HG03175 (cell line): ENCODE measurements at regions not wholly inside any gene's neighbourhood (a gene's known extent, or its start where the extent isn't known, plus 50 kb on each side); places are given as distances from the start of the nearest gene placed in this dataset.

ENCODE experiments used
- ATAC-seq: cut with Tn5 transposase; IDR thresholded peaks from one replicate; pipeline ENCODE4 v1.9.1; 2021; ENCODE audit warnings: mild to moderate bottlenecking, moderate library complexity; ENCODE audit not compliant: unreplicated experiment

DNA sequence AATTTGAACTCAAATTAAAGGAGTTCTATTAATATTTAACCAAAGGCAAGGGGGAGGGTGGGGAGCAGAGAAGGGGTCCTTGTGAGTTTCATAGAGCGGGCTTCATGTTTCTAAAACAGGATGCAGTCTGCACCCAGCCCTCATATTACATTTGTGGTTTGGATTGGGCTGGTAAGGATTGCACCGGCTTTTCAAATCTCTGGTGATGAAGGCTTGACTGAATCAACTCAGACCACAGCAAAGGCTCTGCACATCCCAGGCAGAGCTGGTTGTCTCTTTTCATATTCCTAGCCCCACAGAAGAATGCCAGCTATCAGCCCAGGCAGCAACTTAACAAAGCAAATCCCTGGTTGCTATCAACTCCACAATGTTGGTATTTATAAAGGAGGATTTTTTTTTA is 1221.4 kb downstream of the VRK1 start:
- no peak for ATAC-seq

- no peak for ATAC-seq
Measured at GRCh38 chr14:98022541-98023520, 1225.6 kb downstream of the VRK1 start.

DNA sequence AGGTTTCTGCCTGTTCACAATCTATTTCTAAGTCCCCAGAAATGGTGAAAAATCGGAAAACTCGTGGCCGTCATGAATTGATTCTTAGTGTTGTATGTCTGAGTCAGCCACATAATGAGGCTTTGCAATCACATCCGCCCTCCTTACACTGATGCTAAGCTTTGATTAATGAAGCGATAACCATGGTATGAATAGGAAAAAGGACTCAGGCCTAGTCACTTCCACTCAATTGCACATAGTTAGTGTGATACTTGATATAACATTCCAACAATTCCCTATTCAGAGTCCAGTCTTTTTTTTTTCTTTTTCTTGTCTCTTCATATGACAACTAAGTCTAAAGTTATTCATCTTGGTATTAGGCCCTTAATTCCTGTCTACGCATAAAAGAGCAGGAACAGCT is 1231.0 kb downstream of the VRK1 start:
- ATAC-seq, result no peak

DNA sequence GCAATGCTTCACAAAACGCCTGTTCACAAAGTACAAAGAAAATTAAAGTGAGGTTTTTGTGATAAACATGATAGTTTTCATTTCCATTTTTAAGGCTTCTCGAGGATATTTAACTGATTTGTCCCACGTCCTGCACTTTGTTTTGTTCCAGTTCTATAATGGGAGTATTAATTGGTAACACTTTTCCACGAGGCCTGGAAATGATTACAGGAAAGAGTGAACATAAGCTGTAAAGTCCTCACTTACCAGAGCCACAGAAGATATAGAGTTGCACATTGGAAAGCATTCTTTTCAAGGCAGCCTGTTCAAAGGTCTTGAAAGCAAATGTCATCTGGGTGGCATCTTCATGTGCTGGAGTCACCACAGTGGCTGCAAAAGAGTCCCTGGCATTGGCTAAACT is 1236.6 kb downstream of the BCL11B start:
- no peak for ATAC-seq

DNA sequence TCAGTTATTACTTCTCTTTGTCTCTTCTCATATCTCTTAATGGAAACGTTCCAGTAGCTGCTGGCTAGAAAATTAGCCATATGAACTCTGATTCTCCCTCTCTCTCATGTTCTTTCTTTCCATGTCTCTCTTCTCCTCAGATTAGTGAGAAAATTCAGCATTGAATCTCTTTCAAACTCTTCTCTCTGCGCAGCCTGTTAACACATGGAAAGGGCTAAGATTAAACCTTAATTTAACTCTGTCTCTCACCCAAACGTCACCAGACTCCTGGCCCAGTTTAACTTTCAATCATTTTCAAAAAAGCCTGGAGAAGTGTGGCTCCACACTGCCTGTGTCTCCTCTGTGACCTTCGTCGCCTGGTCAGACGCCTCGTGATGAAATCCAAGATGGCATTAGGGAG is 1234.2 kb downstream of the BCL11B start:
- ATAC-seq, result no peak

GRCh38 chr14:98056946-98057345 is 1215.1 kb downstream of the BCL11B start:
- ATAC-seq, result no peak

DNA sequence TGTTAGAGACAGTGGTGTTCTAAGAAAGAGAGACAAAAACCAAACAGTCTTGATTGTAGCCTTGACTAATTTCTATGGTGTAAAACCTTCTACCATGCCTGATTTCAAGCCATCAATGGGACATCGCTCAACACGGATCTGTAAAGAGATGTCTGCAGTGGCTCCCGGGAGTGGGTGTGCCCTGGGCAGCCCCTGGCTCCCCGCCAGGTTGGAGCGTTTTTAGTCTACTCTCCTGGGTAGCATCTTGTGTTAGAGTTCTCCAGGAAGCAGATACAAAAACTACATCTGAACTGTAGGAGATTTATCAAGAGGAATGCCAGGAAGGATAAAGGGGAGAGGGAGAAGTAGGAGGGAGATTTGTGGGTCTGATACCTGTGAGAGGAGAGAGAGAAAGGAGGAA is 1212.9 kb downstream of the BCL11B start:
- no peak for ATAC-seq

DNA sequence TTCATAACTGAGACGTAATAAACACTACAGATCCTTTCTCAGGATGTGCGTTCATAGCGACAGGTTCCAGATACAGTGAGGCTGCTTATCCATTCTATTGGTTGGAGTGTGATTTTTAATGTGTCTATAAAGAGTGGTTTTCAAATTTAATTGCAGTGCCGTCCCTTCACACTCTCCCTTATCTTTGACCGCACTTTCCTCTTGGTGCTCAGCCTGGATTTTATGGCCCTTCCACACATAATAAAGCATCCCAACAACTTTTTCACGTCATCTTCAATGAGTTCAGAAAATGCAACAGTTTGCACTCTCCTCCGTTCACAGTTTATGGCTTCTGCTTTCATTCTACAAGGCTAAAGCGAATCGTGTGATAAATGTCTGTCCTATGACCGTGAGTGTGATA is 1209.9 kb downstream of the BCL11B start:
- no peak for ATAC-seq

DNA sequence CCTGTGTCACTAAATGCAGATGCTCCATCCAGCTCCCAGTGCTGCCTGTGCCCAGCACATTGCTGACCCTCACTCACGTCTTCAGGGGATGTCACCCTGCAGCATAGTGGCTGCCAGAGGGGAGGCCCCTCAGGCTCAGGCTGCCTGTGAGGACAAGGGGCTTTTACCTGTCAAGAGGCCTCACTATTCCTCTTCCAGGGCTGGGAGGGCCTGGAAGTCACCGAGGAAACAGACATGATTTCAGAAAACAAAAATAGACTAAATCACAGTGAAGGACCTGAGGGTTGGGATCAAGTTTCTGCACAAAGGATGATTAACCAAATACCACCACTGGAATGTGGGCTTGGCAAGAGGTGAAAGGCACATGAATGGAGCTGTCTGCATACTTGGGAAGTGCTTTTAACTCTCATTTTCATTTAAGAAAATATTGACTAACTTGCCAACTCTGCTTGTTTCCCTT is 1202.3 kb downstream of the BCL11B start:
- ATAC-seq, result no peak

DNA sequence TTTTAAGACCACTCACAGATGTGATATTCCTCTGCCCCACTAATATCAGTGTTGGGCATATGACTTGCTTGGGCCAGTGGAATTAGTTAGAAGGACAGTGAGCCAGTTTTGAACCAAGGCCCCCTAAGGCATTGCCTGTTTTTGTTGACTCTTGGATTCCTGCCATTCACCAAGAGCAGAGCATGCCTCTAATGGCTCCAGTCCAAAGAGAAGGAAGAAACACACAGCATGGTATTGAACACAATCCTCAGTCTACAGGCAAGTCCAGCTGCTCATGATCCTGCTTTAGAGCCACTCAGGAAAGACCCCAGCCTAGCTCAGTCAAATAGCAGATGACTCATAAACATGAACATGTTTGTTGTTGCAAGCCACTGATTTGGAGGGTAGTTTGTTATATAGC is 1201.5 kb downstream of the BCL11B start:
- no peak for ATAC-seq

- no peak for ATAC-seq
Measured at GRCh38 chr14:98074111-98074510, 1197.9 kb downstream of the BCL11B start.

- ATAC-seq, result no peak
Measured at GRCh38 chr14:98077176-98077575, 1194.8 kb downstream of the BCL11B start.

DNA sequence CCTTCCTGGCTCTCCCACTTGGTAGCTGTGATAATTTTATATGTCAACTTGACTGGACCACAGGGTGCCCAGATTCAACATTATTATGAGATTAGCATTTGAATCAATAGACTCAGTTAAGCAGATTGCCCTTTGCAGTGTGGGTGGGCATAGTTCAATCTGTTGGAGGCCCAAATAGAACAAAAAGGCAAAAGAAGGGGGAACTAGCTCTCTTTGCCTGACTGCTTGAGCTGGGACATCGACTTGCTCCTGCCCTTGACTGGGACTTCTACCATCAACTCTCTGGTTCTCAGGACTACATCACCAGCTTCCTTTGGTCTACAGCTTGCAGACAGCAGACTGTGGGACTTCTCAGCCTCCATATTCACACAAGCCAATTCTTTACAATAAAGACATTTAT is 1189.2 kb downstream of the BCL11B start:
- ATAC-seq, result no peak

GRCh38 chr14:98085751-98086150 is 1186.2 kb downstream of the BCL11B start:
- no peak for ATAC-seq

- no peak for ATAC-seq
Measured at GRCh38 chr14:98093111-98093510, 1178.9 kb downstream of the BCL11B start.

DNA sequence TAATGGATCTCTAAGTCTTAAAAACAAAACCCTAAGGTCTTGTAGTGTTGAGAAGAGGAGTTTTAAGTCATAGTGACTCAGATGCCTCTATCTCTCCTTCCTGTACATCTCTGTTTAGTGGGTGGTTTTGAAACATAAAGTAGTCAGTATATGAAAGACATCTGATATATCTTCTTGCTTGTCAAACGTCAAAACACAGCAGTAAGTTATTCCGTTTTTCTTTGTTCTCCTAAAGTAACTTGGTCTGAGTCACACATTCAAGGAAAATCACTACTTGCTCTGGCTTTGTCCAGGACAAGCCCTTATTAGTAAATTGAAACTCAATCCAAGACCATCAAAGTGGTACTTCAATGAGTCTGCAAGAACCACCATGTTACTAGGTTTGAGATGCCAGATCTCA is 1172.5 kb downstream of the BCL11B start:
- no peak for ATAC-seq

DNA sequence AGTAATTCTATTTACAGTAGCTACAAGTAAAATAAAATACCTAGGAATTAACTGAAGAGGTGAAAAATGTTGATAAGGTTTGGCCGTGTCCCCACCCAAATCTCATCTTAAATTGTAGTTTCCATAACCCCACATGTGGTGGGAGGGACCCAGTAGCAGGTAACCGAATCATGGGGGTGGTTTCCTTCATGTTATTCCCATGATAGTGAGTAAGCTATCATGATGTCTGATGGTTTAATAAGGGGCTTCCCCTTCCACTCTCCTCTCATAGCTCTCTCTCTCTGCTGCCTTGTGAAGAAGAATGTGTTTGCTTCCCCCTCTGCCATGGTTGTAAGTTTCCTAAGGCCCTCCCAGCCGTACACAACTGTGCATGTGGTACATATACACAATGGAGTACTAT is 1170.7 kb downstream of the BCL11B start:
- no peak for ATAC-seq

DNA sequence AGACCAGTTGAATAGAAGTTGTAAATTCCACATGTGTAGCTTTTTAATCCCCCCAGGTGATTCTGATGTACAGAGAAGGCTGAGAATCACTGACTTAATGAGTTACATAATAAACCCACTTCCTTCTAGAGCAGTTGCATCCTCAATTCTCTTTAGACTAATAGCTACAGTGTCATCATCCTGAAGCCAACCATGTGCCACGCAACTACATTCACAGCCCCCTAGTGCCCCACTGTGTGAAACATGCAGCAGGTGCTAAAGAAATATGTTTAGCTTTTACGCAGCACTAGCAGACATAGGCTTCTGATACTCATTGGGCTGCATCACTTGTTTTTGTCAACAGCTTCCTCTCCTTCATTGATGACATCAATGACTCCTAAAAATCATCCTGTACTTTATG is 1168.3 kb downstream of the BCL11B start:
- ATAC-seq, result no peak

DNA sequence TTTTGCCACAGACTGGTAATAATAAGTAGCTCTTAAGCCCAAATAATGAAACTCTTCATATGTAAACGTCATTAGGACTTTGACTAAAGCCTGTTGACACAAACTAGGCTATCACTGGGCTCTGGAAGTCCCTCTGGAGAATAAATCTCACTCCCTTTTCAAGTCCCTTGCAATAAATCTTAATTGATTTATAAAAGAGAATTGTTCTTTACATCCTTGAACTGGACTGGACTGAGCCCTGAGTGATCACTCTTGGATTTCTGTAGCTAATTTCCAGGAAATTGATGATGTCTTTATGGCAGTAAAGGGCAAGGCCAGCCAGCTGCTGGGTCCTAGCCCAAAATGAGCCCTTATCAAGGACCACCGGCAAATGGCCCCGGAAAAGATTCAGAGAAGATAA is 1162.7 kb downstream of the BCL11B start:
- ATAC-seq, result no peak

- no peak for ATAC-seq
Measured at GRCh38 chr14:98112194-98112780, 1159.7 kb downstream of the BCL11B start.

- ATAC-seq, result no peak
Measured at GRCh38 chr14:98114122-98114895, 1157.7 kb downstream of the BCL11B start.

DNA sequence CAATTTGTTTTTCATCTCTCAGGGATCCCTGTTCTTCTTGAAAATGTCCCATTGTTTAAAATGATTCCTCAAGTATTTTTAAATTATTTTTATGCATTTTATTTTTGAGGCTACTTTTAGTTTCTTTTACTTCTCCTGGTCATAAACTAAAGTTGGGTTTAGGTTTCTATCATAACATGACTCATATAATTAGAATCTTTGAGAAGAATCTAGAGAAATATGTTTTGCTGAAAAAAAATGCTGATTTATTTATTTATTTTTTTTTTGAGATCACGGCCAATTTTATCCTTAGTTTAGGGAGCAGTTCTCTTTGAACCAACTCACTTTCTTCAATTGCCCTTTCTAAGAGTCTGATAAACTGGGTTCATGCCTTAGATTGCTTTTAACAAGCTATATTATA is 1157.1 kb downstream of the BCL11B start:
- ATAC-seq, result no peak
